ENCODE measurements at regions not wholly inside any gene's neighbourhood (a gene's known extent, or its start where the extent isn't known, plus 50 kb on each side); places are given as distances from the start of the nearest gene placed in this dataset.

DNA sequence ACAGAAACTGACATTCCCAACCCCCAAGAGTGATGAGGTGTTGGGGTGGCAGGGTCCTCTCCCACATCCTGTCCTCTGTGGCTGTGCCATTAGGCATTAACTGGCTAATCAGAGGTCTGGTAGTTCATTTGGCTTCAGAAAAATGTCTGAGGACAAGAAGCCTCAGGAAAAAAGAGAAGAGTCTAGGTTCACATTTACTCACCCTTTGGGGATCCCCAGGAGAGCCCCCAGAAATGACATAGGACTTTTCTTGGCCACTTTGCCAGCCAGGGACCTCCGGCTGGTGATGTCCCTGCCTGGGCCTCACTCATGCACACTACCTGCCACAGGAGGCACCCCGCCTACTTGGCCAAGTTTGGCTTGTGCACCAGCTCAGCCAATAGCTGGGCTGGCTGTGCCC is 173.0 kb downstream of the RBM46 start:
- DNase-seq (ENCODE audit: low read depth in 1 of 2, low spot score in 1 of 2), result no peak
- in situ Hi-C loops (cut with HindIII; ENCODE audit: low pct_unique_long_range_greater_than_20kb, low sequenced_read_pairs), result no loop called here
- TF ChIP-seq JUND (IDR thresholded peaks at IDR 0.05; ENCODE audit: low read depth), result no peak

DNA sequence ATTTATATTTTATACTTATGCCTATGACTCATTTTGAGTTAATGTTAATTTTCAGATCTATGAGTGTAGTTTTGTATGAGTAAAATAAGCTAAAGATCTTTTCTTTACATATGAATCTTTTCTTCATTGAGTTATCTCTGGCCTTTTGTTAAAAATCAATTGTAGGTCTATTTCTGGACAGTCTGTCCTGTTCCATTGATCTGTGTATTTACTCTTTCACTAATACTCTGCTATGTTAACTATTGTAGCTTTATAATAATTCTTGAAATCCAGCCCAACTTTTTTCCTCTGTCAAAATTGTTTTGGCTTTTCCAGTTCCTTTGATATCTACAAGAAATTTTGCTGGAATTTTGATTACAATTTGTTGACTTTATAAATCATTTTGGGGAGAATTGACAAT is 177.0 kb downstream of the RBM46 start:
- no peak for DNase-seq (ENCODE audit: low read depth in 1 of 2, low spot score in 1 of 2)
- no peak for TF ChIP-seq JUND (IDR thresholded peaks at IDR 0.05; ENCODE audit: low read depth)
- in situ Hi-C loops (cut with HindIII; ENCODE audit: low pct_unique_long_range_greater_than_20kb, low sequenced_read_pairs), result no loop called here

DNA sequence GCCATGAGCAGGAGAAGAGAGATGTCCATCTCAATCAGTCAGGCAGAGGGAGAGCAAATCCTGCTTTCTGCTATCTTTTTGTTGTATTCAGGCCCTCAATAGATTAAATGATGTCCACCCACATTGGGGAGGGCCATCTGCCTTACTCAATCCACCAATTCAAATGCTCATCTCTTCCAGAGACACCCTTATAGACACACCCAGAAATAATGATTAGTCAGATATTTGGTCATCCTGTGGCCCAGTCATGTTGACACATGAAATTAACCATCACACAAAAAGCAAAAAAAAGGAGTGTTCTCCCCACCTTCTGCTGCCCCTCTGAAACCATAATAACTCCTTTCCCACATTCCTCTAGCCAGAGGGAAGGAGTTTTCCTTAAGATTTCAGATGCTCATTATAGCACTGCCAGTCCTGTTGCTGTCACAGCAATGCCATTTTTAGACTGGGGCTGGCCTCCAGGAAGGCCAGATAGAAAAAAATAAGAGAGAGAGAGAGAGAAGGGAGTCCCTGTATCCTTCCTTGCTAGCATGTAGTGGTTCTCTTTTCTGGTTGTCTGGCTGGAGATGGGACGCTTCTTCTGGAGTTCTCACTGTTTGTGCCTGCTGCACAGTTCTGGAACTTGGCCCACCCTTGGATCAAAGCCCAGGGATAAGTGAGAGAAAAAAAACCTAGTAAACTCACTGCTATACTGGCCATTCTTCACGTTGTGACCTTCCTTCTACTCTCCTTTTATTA is 177.7 kb downstream of the RBM46 start:
- no peak for DNase-seq (ENCODE audit: low read depth in 1 of 2, low spot score in 1 of 2)
- TF ChIP-seq JUND (IDR thresholded peaks at IDR 0.05; ENCODE audit: low read depth), result no peak
- in situ Hi-C loops (cut with HindIII; ENCODE audit: low pct_unique_long_range_greater_than_20kb, low sequenced_read_pairs), result no loop called here

DNA sequence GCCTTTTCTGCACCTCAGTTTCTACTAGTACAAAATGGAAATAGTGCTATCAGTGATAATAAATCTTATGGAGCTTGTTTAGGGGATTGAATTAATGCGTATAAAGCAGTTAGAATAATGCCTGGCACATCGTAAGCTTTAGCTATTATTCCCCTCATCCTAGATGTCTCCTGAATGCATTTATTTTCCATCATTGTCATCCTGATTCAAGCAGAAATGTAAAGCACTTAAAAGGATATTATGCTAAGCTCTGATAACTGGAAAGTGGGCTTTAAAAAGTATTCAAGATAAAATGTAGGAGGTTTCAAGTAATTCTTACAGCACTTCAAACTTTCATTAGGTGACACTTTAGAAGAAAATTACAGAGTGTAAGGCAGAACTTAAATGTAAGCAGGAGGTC is 178.7 kb downstream of the RBM46 start:
- no peak for TF ChIP-seq JUND (IDR thresholded peaks at IDR 0.05; ENCODE audit: low read depth)
- DNase-seq (ENCODE audit: low read depth in 1 of 2, low spot score in 1 of 2), result no peak
- in situ Hi-C loops (cut with HindIII; ENCODE audit: low pct_unique_long_range_greater_than_20kb, low sequenced_read_pairs), result no loop called here

DNA sequence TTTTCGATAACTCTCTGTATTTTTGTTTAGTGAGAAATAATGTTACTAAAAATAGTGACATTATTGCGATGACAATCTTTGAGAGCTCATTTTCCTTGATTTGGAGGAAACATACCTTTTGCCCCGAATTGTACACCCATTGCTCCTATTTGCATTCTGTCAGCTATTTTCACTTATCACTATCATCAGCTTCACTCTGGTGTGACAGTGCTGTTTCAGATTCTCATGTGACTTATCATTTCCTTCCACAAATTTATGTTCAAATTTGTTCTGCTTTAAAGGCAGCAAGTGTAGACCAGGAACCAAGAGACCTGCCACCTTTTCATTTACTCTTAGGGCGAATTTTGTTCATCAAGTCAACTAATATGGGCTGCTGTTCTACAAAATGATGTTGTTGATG is 179.4 kb downstream of the RBM46 start:
- DNase-seq (ENCODE audit: low read depth in 1 of 2, low spot score in 1 of 2), result no peak
- in situ Hi-C loops (cut with HindIII; ENCODE audit: low pct_unique_long_range_greater_than_20kb, low sequenced_read_pairs), result no loop called here
- TF ChIP-seq JUND (IDR thresholded peaks at IDR 0.05; ENCODE audit: low read depth), result no peak

DNA sequence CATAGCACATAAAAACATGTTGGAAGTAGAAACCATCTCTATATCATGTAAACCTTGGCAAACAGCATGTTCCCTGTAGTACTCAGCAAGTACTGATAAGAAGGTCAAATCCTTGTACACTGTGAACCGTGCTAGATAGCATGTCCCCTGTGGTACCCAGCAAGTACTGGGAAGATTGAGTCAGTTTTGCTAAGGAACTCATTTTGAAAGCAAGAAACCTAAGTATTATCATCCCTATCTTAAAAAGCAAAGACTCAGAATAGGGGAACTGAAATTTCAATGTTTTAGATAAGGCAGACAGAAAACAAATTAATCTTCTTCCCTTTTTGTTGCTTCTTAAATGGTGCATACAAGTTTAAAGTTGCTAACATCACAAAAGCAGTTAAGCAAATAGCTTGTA is 180.2 kb downstream of the RBM46 start:
- in situ Hi-C loops (cut with HindIII; ENCODE audit: low pct_unique_long_range_greater_than_20kb, low sequenced_read_pairs), result no loop called here
- DNase-seq (ENCODE audit: low read depth in 1 of 2, low spot score in 1 of 2), result no peak
- TF ChIP-seq JUND (IDR thresholded peaks at IDR 0.05; ENCODE audit: low read depth), result no peak

DNA sequence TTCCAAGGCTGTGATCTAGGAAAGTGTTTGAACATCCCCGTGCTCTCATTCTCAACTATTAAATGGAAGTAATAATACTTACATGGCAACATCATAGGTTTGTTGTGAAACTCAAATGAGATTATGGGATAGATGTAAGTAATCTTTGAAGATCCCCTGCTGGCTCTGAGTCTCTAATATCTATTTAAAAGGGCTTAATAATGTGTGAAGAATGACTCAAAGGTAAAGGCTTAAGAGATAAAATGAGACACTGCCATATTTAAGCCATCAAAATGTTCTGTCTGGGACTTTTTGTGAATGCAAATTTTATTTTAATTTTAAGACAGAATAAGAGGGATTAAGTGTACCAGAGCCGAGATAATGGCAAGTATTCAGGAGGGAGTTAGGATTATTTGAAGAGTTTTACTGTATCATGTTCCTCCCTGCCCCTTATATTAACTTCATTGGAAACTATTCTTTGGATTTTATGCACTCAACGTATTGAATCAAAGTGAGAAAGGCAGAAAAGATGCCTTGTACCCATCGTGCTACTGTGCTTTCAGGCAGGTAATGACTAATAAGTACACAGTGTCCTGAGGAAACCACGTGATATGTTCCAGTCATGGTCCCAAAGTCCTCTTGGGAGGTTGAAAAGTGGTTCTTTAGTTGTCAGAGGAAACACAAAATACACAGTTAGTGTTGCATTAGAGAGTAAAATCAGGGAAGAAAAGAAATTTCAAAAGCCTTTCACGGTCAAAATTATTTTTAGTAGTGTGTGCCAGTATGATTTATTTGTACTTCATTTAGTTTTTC is 192.4 kb downstream of the RBM46 start:
- no peak for TF ChIP-seq JUND (IDR thresholded peaks at IDR 0.05; ENCODE audit: low read depth)
- in situ Hi-C loops (cut with HindIII; ENCODE audit: low pct_unique_long_range_greater_than_20kb, low sequenced_read_pairs), result no loop called here
- no peak for DNase-seq (ENCODE audit: low read depth in 1 of 2, low spot score in 1 of 2)

DNA sequence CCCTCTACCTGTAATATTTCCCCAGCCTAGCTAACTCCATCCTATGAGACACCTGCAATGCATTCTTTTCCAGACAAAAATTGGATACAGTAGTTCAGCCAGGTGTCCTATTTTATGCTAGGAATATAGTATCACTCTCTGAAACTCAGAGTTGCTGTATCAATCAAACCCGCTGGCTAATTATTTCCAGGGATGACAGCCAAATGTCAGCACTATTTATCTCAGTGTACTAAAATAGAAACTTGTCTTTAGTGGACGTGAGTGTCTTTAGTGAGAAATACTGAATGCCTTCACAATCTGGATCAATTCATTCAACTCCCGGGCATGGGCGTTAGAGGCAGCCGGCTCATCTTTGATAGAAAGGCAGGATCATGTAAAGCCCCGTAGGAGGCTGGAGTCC is 196.2 kb downstream of the RBM46 start:
- no peak for DNase-seq (ENCODE audit: low read depth in 1 of 2, low spot score in 1 of 2)
- in situ Hi-C loops (cut with HindIII; ENCODE audit: low pct_unique_long_range_greater_than_20kb, low sequenced_read_pairs), result no loop called here
- no peak for TF ChIP-seq JUND (IDR thresholded peaks at IDR 0.05; ENCODE audit: low read depth)

DNA sequence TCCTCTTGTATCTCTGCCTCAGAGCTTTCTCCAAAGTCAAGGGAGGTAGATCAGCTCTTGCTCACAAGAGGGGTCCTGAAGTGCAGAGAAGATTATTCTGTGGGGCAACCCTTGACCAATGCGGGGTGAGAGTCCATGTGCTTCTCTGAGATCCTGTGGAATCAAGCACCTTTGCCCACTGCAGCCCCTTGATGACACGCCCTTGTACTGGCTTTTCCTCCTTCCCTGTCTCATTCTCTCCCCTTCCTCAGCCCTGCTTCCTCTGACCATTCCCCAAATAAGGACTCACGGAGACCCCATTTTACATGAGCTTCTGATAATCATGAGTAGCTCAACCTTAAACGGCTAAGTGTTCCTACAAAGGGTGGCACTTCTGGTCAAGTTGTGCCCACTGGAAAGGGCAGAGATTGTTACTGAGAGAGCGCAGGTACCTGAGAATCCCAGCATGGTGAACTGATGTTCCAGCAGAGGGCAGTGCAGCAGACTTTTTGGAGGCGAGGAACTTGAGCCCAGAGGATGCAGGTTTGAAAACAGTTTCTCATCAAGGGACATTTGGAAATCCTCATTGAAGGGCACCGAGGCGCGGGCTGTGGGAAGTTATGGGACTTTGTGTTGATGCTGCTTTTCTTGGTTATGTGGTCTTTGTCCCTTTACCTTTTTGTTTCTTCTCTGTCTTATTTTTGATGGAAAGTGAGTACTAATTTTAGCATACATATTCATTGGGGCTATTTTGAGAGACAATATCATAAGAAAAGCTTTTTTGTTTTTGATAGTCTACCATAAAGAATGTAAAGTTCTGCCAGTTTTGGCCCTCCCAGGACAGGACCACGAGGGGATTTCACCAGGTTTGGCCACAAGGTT is 201.3 kb downstream of the RBM46 start:
- TF ChIP-seq JUND (IDR thresholded peaks at IDR 0.05; ENCODE audit: low read depth), result no peak
- in situ Hi-C loops (cut with HindIII; ENCODE audit: low pct_unique_long_range_greater_than_20kb, low sequenced_read_pairs), result no loop called here
- peak; percentile 18 to 72 for DNase-seq (ENCODE audit: low read depth in 1 of 2, low spot score in 1 of 2)

DNA sequence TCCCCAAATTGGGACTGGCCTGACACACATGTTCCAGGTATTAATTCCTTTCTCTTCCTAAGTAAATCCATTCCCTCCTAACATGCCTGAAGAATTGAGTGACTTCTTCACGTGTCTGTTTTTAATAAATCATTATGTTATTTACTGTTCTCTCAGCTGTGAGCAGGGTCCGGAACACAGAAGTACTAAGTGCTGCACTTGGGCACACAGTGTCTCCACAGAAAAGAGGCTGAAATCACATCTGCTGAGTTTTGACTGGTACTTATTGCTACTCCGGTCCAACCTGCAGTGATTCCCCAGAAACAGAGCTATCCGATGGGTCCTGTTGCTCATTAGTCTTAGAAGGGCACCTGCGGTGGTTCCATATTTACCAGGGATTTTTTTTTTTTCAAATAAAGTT is 202.6 kb downstream of the RBM46 start:
- TF ChIP-seq JUND (IDR thresholded peaks at IDR 0.05; ENCODE audit: low read depth), result no peak
- in situ Hi-C loops (cut with HindIII; ENCODE audit: low pct_unique_long_range_greater_than_20kb, low sequenced_read_pairs), result no loop called here
- DNase-seq (ENCODE audit: low read depth in 1 of 2, low spot score in 1 of 2), result no peak

DNA sequence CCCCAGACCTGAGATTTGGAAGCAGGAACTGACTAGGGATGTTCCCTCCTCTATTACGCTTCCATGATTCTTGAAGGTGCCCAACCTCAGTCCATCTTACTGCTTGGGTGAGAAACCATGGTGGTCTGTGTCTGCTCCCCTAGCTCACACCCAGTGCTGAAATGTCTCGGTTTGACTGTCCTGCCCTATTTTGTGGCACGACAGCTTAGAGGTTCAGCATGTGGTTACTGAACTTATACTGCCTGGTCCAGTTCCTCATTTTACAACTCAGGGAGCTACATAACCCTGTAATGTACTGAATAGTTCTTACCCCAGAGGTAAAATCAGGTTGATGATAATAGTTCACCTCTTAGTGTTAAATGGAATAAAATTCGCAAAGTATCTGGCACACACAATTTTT is 203.1 kb downstream of the RBM46 start:
- TF ChIP-seq JUND (IDR thresholded peaks at IDR 0.05; ENCODE audit: low read depth), result no peak
- in situ Hi-C loops (cut with HindIII; ENCODE audit: low pct_unique_long_range_greater_than_20kb, low sequenced_read_pairs), result no loop called here
- no peak for DNase-seq (ENCODE audit: low read depth in 1 of 2, low spot score in 1 of 2)

DNA sequence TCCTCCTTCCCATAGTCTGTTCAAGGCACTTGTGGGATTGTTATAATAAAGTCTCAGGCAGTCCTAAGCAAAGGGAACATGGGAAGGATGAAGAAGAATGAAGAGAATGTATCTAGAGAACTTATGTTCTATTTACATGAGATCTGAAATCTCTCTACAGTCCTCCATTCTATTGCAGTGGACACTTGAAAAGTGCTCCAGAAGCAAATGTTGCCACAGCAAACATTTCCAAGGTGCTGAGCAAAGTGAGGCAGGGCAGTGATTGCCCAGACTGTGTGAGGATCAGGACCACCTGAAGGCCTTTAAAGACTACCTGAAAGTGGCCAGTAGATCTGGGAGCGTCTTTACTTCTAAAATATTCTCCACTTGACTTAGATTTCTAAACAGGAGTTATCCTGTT is 203.5 kb downstream of the RBM46 start:
- in situ Hi-C loops (cut with HindIII; ENCODE audit: low pct_unique_long_range_greater_than_20kb, low sequenced_read_pairs), result no loop called here

DNA sequence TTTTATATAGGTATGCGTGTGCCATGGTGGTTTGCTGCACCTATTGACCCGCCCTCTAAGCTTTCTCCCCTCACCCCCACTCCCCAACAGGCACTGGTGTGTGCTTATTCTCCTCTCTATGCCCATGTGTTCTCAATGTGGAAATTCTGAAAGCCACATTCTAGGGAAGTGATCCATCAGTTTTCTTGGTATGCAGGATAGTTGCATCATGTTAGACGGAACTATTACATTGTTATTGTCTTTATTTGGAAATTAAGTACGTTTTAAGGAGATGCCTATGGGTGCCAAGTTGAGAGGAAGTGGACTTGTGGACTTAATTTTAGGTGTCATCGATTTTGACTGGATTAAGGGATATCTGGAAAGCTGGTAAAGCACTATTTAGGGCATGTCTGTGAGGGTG is 204.6 kb downstream of the RBM46 start:
- TF ChIP-seq JUND (IDR thresholded peaks at IDR 0.05; ENCODE audit: low read depth), result no peak
- DNase-seq (ENCODE audit: low read depth in 1 of 2, low spot score in 1 of 2), result no peak
- in situ Hi-C loops (cut with HindIII; ENCODE audit: low pct_unique_long_range_greater_than_20kb, low sequenced_read_pairs), result no loop called here

More for the DNA sequence above, 203.5 kb downstream of the RBM46 start:
- no peak for TF ChIP-seq JUND (IDR thresholded peaks at IDR 0.05; ENCODE audit: low read depth)
- no peak for DNase-seq (ENCODE audit: low read depth in 1 of 2, low spot score in 1 of 2)
